Inflammatory macrophage treated with lipopolysaccharide for 4 hours (primary cell): ENCODE measurements at regions not wholly inside any gene's neighbourhood (a gene's known extent, or its start where the extent isn't known, plus 50 kb on each side); places are given as distances from the start of the nearest gene placed in this dataset.

Experiments used
- DNase-seq: peaks from one replicate; pipeline ENCODE4 v3.0.0-alpha.2; 2020

GRCh38 chr2:225340923-225341322 lies 58.6 kb upstream of the NYAP2 start:
- no peak for DNase-seq

DNA sequence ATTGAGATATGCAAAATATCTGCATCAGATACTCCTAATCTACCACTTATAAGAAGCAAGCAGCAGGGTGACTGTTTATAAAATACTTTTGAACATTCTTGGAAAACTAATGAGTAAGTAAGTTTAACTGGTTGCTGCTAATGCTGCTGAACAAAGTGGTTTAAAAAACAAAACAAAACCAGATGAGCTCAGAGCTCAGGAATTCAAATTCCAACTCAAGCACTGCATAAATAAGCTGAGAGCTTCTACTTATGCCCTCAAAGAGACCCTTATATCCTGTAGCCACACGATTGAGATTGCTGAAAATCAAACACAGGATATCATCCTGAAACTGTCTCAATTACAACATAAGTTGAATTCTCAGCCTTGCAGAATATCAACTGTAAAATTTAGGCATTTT lies 62.3 kb upstream of the NYAP2 start:
- DNase-seq = no peak

DNA sequence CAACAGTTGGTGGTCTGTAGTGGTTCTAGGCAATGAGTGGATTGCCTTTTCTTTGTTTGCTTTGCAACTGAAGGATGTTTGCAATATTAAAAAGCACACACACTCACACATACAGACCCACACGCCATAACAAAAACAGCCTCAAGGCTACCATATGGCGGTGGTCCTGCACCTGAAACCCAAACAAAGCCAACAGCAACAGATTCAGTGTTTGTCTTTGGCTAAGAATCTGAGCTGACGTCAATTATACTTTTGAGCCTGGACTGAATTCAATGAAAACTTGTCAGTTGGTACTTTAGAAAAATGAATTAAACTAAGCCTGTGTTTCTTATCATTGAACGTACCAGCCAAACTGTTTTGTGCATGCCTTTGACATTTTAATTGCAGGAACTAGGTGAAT lies 65.0 kb upstream of the NYAP2 start:
- no peak for DNase-seq

DNA sequence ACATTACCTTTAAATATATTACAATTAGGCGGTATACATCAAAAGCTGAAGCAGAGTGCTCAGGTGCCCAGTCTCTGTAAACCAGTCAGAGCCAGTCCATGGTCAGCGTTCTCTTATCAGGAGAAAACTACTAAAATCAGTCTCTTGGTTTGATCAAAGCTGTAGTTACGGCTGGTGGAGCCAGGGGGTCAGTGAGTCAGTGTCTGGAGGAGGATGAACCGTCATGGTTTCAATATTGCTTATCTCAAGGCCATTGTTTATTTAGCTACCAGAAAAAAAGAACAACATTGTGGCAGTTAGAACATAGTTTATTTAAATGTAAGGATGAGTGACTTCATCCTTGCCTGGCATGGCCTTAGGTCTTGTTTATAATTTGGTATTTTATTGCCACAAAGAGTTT lies 71.3 kb upstream of the NYAP2 start:
- no peak for DNase-seq

DNA sequence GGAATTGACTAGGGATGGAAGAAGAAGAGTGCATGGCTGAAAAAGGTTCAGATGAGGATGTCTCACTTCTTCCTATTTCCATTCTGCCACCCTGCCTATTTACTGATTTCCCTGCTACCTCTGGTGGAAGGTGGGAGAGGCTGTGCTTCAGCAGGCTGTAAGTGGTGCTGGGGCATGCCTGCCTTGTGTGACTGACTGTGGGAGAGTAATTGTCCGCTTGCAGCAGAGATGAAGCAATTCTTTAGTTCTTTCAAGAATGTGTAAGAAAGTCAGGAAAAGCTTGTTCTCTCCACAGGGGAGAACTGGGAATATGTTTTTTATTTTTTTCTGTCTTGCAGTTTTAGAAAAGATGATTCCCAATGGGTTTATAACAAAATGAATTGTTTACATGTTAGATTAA lies 72.5 kb upstream of the NYAP2 start:
- DNase-seq = no peak

GRCh38 chr2:225319872-225320271 lies 79.6 kb upstream of the NYAP2 start:
- no peak for DNase-seq

DNA sequence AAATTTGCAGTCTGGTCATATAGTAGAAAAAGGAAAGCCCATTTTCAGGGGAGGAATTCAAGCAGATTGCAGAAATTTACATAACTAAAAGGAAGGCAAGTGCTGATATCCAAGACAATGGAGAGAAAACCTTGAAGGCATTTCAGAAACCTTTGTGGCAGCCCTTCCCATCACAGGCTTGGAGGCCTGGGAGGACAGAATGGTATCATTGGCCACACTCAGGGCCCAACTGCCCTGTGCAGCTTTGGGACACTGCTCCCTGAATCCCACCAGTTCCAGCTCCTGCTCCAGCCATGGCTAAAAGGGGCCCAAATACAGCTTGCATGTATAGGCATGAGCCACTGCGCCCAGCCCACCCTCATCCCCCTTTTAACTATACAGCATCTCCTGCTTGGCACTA lies 81.1 kb upstream of the NYAP2 start:
- no peak for DNase-seq

DNA sequence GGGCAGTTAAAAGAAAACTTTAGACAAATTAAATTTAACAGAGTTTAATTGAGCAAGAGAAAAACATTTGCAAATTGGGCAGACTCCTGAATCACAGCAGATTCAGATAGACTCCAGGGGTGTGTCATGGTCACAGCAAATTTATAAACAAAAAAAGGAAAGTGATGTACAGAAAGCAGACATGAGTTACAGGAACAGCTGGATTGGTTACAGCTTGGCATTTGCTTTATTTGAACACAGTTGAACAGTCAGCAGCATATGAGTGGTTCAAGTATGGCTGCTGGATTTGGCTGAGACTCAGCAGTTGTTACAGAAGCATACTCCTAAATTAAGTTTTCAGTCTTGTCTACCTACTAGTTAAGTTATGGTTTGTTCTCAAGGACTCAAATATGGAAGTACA lies 82.3 kb upstream of the NYAP2 start:
- DNase-seq = no peak

DNA sequence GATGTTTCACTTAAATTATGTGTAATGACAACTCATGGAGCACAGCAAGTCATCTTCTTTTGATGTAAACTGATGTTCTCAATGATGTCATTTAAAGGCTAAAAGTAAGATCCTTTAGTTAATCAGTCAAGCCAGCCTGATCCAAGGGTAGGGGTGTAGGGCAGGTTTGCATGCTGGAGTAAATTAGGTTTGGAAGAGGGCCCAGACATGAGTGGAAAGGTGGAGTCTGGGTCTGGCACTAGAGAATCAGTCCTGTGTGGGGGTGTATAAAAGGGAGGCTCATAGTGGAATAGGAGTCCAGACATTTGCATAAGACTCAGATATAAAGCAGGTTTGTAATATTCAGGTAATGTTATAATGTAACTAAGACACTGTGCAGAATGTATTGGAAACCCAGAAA lies 88.8 kb upstream of the NYAP2 start:
- no peak for DNase-seq

GRCh38 chr2:225309516-225309915 lies 90.0 kb upstream of the NYAP2 start:
- DNase-seq = no peak

- DNase-seq = no peak
These were observed 102.6 kb upstream of the NYAP2 start for GRCh38 chr2:225296951-225297350.

DNA sequence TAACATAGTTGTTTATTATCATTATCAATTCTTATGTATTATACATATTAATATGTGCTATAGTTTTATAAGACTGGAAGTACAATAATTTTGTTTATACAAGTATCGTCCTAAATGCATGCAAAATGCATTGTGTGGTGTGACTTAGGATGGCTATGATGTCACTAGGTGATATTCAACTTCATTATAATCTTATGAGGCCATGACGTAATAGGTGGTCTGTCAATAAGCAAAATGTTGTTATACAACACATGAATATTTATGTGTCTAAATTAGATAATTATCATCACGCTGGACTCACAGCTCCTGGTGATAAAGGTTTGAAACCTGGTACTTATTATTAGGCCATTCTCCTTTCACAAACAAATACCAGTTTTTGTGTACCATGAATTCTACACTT lies 104.4 kb upstream of the NYAP2 start:
- no peak for DNase-seq

DNA sequence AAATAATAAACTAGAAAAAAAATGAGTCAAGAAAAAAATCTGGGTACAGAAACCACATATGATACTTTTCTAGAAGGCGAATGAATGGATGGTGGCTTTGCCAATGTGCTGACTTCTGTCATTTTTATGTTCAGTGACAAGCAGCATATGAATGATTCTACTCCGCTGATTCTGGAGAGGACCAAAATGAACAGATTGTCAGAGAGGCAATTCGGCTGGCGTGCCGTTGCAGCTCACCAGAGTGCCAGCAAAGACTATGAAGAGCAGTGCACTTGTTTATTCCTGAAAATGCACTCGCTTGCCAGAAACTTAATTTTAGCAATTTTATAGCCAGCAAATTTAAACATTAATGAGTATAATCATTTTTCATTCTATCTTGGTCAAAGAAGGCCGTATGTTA lies 105.9 kb upstream of the NYAP2 start:
- DNase-seq = no peak

- DNase-seq = no peak
These were observed 108.6 kb upstream of the NYAP2 start for GRCh38 chr2:225290757-225291400.

DNA sequence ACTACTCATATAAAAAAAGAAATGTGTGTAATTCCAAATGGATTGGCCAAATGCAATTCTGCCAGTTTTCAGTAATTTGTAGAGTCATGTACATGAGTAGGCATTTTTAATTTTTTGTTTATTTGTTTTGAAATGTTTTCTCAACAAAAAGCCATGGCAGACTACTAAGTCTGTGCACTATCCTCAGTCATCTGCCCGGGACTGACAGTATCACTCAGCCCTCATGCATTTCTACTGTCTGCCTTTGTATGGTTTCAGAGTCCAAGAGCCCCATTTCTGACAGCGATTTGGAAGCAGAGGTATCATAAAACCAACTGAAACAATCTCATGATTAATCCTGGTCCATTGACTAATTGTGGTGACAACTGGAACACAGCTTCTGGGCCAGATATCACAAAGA lies 109.9 kb upstream of the NYAP2 start:
- DNase-seq = no peak

DNA sequence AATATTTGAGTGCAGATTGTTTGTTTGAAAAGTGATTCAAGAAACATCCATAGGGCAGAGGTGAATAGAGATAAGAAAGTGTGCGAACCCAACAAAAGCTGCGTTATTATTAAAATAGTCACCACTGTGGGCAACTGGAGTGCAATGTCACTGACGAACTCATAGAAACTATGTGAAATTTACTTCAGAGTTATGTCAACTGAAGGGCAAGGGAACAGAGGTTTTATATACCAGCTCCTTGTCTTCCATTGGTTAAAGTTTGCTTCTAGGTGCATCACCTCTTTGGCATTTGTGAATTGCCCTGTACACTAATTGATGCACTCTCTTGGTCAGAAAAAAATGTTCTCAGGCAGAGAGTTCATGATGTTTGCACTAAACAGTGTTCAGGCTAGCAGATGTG lies 110.5 kb upstream of the NYAP2 start:
- no peak for DNase-seq

- DNase-seq = peak; percentile 21
These were observed 116.4 kb upstream of the NYAP2 start for GRCh38 chr2:225282858-225283710.

DNA sequence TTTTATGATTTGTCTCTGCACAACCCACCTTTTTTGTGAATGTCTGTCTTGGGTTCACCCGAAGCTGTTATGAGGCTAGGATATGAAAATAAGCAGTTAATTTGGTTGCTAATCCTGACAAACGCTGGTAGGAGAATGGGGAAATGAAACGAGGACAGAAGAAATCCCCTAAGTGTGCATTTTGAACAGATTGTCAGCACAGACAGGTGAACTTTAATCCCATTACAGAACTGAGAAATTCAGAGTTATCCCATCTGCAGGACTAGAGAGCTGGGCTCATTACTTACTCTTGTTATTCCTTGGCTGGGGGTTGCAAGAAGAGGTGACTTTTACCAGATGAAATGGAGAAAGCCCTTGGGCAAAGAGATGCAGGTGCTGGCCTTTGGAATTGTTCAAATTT lies 123.3 kb upstream of the NYAP2 start:
- no peak for DNase-seq

GRCh38 chr2:225275443-225275842 lies 124.1 kb upstream of the NYAP2 start:
- no peak for DNase-seq

- no peak for DNase-seq
These were observed 124.8 kb upstream of the NYAP2 start for GRCh38 chr2:225274751-225275150.

DNA sequence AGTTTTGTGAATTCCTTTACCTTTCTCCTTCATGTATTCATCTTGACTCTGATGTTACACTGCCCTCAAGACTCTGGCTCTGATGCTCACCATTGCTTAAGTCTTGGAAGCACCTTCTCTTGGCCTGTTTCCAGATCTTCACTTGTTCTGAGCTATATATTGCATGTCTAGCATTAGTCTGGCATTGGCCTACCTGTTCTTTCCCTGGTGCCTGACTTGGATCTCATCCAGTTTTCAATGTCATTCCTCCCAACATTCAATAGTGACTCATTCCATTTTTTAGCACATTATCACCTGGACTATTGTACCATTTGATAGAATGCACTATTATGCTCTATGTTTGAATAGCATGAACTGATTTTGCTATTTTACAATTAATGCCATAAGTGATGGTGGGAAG lies 127.3 kb upstream of the NYAP2 start:
- no peak for DNase-seq

DNA sequence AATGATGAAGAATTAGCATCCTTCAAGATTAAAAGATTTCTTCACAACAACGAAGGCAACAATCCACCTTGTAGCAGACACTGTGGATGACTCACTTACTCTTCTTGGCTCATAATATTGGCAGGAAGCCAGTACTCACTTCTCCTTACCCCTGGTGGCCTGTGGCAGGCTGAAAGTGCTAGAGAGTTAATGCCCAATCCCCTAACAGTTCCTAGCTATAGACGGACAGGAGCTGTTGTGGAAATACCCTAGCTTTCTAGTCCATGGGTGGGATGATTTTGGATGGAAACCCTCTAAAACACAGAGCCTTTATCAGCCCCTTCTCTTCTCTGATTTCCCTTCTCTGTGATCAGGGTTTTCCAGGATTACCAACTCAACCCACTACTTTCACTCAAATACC lies 128.6 kb upstream of the NYAP2 start:
- DNase-seq = peak; percentile 86

- DNase-seq = no peak
These were observed 129.5 kb upstream of the NYAP2 start for GRCh38 chr2:225270053-225270452.

- no peak for DNase-seq
These were observed 145.1 kb upstream of the NYAP2 start for GRCh38 chr2:225254363-225254762.

DNA sequence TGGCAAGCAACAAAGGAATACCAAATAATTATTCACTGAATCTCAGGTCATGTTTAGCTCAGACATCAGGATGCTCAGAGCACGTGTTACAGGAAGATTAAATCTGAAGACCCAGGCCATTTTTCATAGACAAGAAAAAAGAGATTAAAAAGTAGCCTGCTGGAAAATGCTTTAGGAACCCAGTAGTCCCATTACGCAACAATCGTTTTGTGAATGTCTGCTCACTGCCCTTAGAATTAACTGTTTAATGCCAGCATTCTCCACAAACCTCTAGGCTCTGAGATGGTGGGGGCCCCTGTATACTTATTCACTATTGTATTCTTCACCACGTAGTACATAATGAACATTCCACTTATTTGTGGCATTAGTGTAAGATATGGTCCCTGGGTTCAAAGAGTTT lies 154.6 kb upstream of the NYAP2 start:
- DNase-seq = no peak
